22Rv1 (cell line): ENCODE measurements at regions not wholly inside any gene's neighbourhood (a gene's known extent, or its start where the extent isn't known, plus 50 kb on each side); places are given as distances from the start of the nearest gene placed in this dataset.

Experiments used
- ZFX ChIP-seq: fragments of 450-650 bp; IDR thresholded peaks from 2 replicates; pipeline ENCODE4 v1.6.1; 2017; ENCODE audit warnings: antibody characterized with exemption, borderline replicate concordance
- TF ChIP-seq, protein P1 (sequence below): fragments of 450-650 bp; IDR thresholded peaks from 2 replicates; pipeline ENCODE4 v1.5.1; 2017; ENCODE audit warnings: mild to moderate bottlenecking

DNA sequence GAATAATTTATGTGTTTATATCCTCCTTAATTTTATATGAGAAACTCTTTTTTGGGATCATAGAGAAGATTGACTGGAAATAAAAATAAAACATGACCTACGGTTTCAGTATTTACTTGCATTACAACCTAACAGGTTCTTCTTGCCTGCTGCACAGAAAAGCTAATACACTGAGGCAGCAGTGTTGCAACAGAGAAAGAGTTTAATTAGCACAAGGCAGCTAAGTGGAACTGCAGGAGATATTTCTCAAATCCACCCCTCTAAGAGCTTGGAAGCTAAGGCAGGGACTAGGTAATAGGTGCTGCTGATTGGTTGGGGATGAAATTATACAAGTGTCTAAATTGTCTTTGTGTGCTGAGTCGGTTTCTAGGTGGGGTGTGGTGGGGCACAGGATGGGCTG, 380.9 kb downstream of the DIRAS2 start:
- TF ChIP-seq, protein P1, sequence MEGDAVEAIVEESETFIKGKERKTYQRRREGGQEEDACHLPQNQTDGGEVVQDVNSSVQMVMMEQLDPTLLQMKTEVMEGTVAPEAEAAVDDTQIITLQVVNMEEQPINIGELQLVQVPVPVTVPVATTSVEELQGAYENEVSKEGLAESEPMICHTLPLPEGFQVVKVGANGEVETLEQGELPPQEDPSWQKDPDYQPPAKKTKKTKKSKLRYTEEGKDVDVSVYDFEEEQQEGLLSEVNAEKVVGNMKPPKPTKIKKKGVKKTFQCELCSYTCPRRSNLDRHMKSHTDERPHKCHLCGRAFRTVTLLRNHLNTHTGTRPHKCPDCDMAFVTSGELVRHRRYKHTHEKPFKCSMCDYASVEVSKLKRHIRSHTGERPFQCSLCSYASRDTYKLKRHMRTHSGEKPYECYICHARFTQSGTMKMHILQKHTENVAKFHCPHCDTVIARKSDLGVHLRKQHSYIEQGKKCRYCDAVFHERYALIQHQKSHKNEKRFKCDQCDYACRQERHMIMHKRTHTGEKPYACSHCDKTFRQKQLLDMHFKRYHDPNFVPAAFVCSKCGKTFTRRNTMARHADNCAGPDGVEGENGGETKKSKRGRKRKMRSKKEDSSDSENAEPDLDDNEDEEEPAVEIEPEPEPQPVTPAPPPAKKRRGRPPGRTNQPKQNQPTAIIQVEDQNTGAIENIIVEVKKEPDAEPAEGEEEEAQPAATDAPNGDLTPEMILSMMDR = no peak
- TF ChIP-seq ZFX = no peak
